ENCODE measurements at regions not wholly inside any gene's neighbourhood (a gene's known extent, or its start where the extent isn't known, plus 50 kb on each side); places are given as distances from the start of the nearest gene placed in this dataset.

DNA sequence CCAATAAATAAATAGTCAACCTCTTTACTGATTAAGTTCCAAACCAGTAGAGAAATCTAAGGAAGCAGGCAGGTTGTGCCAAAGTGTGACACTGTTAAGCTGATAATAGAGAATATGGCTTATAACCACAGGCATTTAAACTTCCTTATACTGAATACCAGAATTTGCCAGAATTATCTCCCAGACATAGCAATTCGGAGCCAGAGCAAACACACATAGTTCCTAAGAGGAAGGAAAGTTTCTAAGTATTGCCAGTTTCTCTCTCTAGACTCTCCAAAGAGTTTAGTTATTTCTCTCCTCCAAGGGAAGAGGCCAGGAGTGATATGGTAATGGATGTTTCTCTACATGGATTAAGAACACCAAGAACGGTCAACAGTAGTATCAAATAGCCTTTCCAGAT is 191.7 kb upstream of the CPEB2 start:
- DNase-seq = no peak

DNA sequence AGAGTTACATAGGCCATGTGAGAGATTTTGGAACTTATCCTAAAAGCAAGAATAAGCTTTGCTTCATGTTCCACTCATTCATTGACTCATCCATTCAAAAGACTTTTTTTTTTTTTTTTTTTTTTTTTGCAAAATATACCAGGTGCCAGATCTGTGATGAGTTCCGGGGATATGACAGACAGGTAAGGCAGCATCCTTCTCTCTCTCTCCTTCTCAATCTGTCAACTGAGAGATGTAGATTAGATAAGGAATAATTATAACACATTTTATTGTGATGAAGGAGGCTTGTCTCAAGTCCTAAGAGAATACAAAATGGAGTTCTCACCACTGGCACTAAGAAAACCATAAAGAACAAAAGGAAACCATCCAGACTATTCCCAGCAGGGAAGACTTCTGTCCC is 190.2 kb upstream of the CPEB2 start:
- no peak for DNase-seq

DNA sequence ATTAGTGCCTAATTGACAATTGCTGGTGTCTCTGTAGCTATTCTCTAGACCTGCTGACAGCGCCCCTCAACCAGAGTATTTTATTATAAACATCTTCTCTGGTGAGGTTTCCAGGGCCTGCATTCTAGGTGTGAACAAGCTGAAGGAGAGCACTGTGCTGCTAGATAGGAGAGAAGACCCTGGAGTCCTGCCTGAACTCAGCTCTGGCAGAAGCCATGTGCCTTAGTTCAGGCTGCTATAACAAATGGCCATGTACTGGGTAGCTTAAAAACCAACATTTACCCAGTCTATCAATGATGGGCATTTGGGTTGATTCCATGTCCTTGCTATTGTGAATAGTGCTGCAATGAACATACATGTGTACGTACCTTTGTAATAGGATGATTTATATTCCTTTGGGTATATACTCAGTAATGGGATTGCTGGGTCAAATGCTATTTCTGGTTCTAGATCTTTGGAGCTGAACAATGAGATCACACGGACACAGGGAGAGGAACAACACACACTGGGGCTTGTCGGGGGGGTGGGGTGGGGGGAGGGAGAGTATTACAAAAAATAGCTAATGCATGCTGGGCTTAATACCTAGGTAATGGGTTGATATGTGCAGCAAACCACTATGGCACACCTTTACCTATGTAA is 185.5 kb upstream of the CPEB2 start:
- no peak for DNase-seq

DNA sequence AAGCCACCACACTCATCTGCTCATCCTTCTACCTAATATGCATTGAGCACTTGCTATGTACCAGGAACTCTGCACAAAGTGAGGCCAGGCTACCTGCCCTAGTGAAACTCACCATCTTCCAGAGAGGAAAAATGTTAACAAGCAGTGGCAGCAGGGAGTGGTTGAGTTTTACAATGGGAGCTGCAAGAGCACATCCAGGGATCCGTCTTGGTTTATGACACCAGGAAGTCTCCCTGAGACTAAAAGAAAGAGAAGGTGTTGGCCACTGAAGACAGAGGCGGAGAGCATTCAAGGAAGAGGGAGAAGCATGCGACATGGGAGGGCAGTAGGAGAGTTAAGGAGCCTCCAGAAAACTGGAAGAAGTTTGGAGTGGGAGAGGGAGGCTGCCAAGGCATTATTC is 178.1 kb upstream of the CPEB2 start:
- no peak for DNase-seq

GRCh38 chr4:14827111-14827510 is 175.2 kb upstream of the CPEB2 start:
- no peak for DNase-seq

- no peak for DNase-seq
These were observed 172.5 kb upstream of the CPEB2 start for GRCh38 chr4:14829795-14830194.

- DNase-seq = no peak
These were observed 170.9 kb upstream of the CPEB2 start for GRCh38 chr4:14831416-14831815.

GRCh38 chr4:14833053-14833452 is 169.2 kb upstream of the CPEB2 start:
- DNase-seq = no peak

GRCh38 chr4:14834382-14834781 is 167.9 kb upstream of the CPEB2 start:
- DNase-seq = no peak

GRCh38 chr4:14835288-14835687 is 167.0 kb upstream of the CPEB2 start:
- DNase-seq = no peak

DNA sequence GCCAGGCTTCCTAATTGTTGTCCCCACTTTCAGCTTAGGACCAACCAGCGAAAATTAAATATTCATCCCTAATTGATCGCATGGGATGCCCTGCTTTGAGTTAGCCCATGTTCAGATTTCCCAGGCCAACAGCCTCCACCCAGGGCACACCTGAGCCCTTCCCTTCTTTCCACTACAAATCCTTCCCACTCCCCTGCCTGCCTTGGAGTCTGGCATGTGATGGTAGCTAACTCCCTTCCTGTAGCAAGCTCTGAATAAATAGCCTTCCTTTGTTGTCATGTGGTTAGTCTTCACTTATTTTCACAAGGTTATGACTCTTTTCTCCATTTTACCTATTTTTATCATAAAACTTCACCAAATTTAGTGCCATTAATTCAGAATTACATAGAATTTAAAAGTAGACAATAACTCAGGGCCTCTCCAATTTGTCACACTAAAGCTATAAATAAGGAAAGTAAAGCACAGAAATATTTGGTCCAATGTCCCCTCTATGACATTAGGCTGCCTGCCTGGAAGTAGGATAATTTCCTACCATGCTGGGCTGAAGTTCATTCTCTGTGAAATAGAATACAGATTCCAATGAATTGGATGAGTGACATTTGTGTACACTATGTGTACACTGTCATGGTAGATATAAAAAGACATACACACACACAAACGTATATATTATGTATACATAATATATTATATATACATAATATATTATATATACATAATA is 166.4 kb upstream of the CPEB2 start:
- no peak for DNase-seq

DNA sequence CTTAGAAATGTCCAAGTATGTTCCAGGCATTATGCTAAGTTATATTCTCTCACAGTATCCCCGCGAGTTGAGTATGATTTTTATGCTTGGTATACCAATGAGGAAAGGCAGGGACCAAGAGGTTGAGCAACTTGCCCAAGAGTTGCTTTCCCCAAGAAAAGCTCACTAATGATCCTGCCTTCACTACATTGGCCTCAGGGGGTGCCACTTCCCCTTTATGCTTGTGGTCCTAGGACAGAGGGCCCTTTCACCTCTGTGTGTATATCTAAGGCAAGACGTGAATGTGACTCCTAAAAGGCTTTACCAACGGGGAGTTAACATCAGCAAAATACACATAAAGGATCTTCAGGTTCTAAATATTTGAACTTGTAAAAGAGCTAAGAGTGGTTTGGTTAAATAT is 164.4 kb upstream of the CPEB2 start:
- no peak for DNase-seq

DNA sequence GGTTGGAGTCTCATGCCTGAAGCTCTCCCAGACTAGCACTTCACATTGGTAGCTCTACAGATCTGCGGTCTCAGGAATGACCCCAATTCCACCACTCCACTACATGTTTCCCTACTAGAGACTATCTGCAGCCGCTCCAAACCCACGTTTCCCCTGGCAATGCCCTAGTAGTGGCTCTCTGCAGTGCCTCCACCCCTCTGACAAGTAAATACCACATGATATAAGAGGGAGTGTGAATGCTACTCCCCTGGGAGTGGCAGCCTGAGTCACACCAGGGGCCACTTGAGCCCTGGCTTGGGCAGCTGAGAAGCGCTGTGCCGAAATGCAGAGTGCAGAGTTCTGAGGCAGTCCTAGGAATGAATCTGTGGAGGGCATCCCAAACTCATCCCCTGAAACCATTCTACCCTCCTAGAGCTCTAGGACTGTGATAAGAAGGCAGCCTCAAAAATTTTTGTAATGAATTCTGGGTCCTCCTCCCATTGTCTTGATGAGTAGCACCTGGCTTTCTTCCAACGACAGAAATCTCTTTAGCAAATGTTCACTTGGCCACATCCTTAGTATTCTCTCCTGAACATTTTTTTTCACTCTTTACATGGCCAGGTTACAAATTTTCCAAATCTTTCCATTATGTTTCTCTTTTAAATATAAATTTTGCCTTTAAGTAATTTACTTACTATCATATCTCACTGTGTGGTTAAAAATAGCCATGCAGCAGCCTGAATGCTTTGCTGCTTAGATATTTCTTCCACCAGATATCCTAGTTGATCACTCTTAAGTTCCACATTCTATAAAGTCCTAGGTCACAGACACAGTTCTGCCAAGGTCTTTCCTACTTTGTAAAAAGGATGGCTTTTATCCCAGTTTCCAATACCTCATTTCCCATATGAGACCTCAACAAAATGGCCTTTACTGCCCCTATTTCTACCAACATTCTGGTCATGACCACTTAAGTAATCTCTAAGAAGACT is 160.2 kb upstream of the CPEB2 start:
- DNase-seq = no peak

DNA sequence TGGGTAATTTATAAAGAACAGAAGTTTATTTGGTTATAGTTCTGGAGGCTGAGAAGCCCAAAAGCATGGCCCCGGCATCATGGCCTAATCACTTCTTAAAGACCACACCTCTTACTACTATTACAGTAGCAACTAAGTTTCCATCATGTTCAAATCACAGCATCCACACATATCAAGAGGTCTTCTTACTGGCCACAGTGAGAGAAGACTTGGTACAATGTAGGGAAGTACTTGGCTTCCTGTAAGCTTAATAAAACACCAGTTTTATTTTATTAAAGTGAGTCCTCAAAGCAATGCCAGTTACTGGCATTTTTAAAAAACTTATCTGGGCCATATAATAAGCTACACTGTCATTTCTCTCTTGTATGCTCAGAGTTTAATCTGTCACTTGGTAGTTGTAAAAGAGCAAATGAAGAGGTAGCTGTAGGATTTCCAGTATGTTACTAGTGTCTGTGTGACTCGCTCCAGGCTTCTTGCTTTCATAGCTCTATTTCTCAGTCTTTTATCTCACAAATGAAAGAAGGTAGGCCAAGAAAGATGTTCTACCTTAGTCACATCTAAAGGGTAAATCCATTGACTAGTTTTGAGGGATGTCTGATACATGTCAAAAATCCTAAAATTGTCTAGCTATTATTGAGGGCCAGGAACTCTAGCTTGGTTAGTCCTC is 159.2 kb upstream of the CPEB2 start:
- no peak for DNase-seq

- no peak for DNase-seq
These were observed 158.2 kb upstream of the CPEB2 start for GRCh38 chr4:14844061-14844460.

DNA sequence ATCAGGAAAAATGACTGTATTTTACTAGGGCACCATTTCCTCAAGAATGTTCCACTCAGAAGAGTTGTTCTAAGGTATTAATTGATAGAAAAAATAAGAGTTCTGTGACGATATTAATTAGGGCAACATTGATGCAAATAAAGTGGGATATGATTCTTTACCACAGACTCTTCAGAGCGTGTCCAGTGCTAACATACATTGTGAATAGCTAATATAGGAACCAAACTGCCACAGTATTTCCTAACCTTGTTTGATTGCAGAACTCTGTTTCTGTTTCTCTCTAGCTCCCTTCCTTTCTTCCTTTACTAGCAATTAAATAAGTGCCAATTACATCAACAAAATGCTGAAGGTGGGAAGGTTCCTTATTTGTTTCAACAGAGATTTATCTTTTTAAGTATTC is 154.1 kb upstream of the CPEB2 start:
- no peak for DNase-seq

DNA sequence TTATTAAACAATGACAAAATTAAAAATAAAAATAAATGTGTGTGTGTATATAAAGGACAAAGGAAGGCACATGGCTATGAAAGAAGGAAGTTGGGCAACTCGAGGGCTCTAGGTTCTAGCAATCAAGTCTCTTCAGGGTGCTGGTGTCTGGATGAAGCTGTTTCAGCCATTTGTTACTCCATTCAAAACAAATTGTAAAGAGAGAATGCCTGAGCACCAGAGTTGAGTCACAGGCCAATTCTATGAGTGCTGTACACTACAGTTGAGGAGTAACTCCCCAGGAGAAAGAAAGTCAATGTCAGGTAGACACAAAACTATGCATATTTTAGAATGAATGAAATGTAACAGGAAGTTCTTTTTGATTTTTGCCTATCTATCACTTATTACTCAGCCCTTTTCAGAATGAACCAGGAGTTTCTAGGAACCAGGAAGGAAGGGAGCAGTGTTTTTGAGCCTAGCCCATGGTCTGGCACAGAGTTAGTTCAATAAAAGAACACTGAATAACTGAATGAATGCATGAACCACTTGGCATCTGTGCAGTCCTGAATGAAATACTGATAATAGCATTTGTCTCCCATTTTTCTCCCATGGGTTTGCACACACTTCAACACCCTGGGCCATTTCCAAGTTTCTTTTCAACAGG is 151.7 kb upstream of the CPEB2 start:
- no peak for DNase-seq

DNA sequence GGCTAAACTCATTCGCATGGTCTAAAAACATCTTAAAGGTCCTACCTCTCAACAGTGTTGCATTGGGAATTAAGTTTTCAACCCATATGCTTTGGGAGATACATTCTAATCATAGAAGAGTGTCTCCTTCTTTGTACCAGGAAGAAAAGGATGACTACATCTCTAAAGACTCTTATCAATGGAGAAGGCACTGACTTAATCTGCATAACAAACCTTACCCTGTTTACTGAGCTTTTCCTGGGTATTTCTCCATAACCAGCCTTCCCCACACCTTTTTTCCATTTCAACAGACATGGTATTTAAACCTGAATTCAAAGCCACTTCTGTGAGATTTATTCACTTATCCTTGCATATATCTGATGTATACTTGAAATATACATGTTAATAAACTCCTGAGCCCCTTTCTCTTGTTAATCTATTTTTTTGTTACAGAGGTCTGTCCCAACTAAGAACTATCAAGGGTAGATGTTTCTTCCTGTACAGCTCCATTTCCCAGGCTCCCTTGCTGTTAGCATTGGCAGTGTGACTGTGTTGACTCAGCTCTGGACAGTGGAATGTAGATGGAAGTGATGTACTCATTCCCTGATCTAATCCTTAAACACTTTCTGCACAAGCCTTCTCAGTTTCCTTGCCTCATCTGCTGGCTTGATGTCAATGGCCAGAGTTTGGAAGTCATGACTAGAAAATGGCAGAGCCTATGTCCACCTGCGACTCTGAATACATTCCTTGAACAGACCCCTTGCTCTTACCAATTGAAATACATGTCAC is 148.9 kb upstream of the CPEB2 start:
- DNase-seq = no peak

- DNase-seq = no peak
These were observed 146.6 kb upstream of the CPEB2 start for GRCh38 chr4:14855719-14856061.

DNA sequence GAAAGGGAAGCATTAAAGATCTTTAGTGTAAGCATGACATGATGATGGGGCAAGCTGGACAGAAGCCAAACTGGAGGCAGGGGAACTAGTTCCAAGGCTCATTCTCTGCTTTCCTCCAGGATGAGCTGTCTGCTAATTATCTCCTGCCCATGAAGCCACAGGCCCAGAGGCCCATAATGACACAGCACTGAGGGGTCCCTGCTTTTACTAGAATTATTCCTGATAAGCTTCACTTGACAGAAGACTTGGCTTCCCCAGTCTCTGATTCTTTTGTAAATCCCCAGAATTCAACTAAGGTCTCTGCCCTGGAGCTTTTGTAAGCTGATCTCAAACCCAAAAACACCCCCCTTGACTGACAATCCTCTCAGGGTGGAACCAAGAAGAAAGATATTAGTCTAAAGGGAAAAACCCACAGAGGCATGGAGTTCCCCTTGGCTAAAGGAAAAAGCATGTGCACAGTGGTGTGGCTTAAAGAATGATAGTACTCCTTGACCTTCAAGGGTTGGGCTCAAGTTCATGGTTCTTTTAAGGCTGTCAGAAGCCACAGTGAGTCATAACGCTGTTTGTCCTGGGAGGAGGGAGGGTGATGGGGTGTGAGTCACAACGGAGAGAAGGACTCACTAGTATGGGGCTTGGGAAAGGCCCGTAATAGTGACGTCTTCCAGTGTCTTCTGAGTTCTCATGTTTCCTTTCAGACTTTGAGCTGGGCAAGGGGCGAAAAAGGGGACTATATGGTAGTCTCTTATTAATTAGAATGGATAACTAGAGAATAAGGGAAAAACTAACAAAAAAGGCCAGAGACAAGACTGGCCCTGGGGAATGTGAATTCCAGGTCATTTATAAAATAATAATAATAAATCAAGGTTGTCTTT is 146.0 kb upstream of the CPEB2 start:
- no peak for DNase-seq

GRCh38 chr4:14856934-14857235 is 145.4 kb upstream of the CPEB2 start:
- no peak for DNase-seq

All from right kidney (tissue), 1 donor.